ENCODE measurements at regions not wholly inside any gene's neighbourhood (a gene's known extent, or its start where the extent isn't known, plus 50 kb on each side); places are given as distances from the start of the nearest gene placed in this dataset.

GRCh38 chr2:2491964-2492363 is 160.9 kb upstream of the MYT1L start:
- TF ChIP-seq CTCF (IDR thresholded peaks at IDR 0.05; ENCODE audit: insufficient read depth in 1 of 2, low read depth in 1 of 2, low read length in 1 of 2, severe bottlenecking in 1 of 2, unreplicated experiment in 1 of 2): no peak
- no peak overlapping the region for H3K4me3 Mint-ChIP-seq (ENCODE audit: unreplicated experiment)
- no peaks in the 10 kb centered on the region for H3K36me3 ChIP-seq (ENCODE audit: control insufficient read depth, insufficient read depth, low read length)
- H3K9me3 Mint-ChIP-seq (ENCODE audit: unreplicated experiment): peaks cover 22% of the 10 kb centered on the region
- no TSS peak for BruUV-seq (replicated peaks)
- no peak overlapping the region for H3K4me3 ChIP-seq (ENCODE audit: low read depth, low read length)
- H3K4me1 ChIP-seq: no peaks in the 10 kb centered on the region
- no peaks in the 10 kb centered on the region for H3K36me3 Mint-ChIP-seq (ENCODE audit: insufficient read depth, unreplicated experiment)
- intact Hi-C loops (cut with micrococcal nuclease; ENCODE audit: unreplicated experiment): no loop called here
- H3K27ac Mint-ChIP-seq (ENCODE audit: unreplicated experiment): no peak overlapping the region
- POLR2A ChIA-PET: no interaction called here
- H3K9me3 ChIP-seq: no peaks in the 10 kb centered on the region
- DNase-seq: no peak
- H3K4me1 Mint-ChIP-seq (ENCODE audit: low read depth, unreplicated experiment): no peaks in the 10 kb centered on the region
- H3K27me3 Mint-ChIP-seq (ENCODE audit: insufficient read depth, unreplicated experiment): peaks cover 6% of the 10 kb centered on the region
- H3K27me3 ChIP-seq (replicated peaks; ENCODE audit: control insufficient read depth, insufficient read depth, low read length): no peaks in the 10 kb centered on the region
- CTCF ChIA-PET: no interaction called here

- no peaks in the 10 kb centered on the region for H3K36me3 Mint-ChIP-seq (ENCODE audit: insufficient read depth, unreplicated experiment)
- Histone ChIP-seq H3K4me1 (no peaks in the 10 kb centered on the region), H3K9me3 (no peaks in the 10 kb centered on the region), H3K27me3 (replicated peaks; ENCODE audit: control insufficient read depth, insufficient read depth, low read length) (no peaks in the 10 kb centered on the region), H3K36me3 (ENCODE audit: control insufficient read depth, insufficient read depth, low read length) (no peaks in the 10 kb centered on the region), H3K4me3 (ENCODE audit: low read depth, low read length) (no peak overlapping the region)
- H3K4me1 Mint-ChIP-seq (ENCODE audit: low read depth, unreplicated experiment): no peaks in the 10 kb centered on the region
- no peak for TF ChIP-seq CTCF (IDR thresholded peaks at IDR 0.05; ENCODE audit: insufficient read depth in 1 of 2, low read depth in 1 of 2, low read length in 1 of 2, severe bottlenecking in 1 of 2, unreplicated experiment in 1 of 2)
- BruUV-seq (replicated peaks): no TSS peak
- no peak for DNase-seq
- POLR2A ChIA-PET: no interaction called here
- intact Hi-C loops (cut with micrococcal nuclease; ENCODE audit: unreplicated experiment): no loop called here
- no peak overlapping the region for H3K27ac Mint-ChIP-seq (ENCODE audit: unreplicated experiment)
- CTCF ChIA-PET: no interaction called here
- H3K4me3 Mint-ChIP-seq (ENCODE audit: unreplicated experiment): no peak overlapping the region
- no peaks in the 10 kb centered on the region for H3K27me3 Mint-ChIP-seq (ENCODE audit: insufficient read depth, unreplicated experiment)
- H3K9me3 Mint-ChIP-seq (ENCODE audit: unreplicated experiment): peaks cover 10% of the 10 kb centered on the region
Observed at GRCh38 chr2:2484301-2484700, 153.2 kb upstream of the MYT1L start.

GRCh38 chr2:2482851-2483250 is 151.8 kb upstream of the MYT1L start:
- Histone ChIP-seq H3K4me1 (no peaks in the 10 kb centered on the region), H3K4me3 (ENCODE audit: low read depth, low read length) (no peak overlapping the region), H3K9me3 (no peaks in the 10 kb centered on the region), H3K36me3 (ENCODE audit: control insufficient read depth, insufficient read depth, low read length) (no peaks in the 10 kb centered on the region), H3K27me3 (replicated peaks; ENCODE audit: control insufficient read depth, insufficient read depth, low read length) (no peaks in the 10 kb centered on the region)
- H3K36me3 Mint-ChIP-seq (ENCODE audit: insufficient read depth, unreplicated experiment): no peaks in the 10 kb centered on the region
- intact Hi-C loops (cut with micrococcal nuclease; ENCODE audit: unreplicated experiment): no loop called here
- H3K9me3 Mint-ChIP-seq (ENCODE audit: unreplicated experiment): peaks cover 10% of the 10 kb centered on the region
- DNase-seq: no peak
- no peaks in the 10 kb centered on the region for H3K27me3 Mint-ChIP-seq (ENCODE audit: insufficient read depth, unreplicated experiment)
- BruUV-seq (replicated peaks): no TSS peak
- ChIA-PET POLR2A (no interaction called here), CTCF (no interaction called here)
- H3K4me1 Mint-ChIP-seq (ENCODE audit: low read depth, unreplicated experiment): no peaks in the 10 kb centered on the region
- H3K27ac Mint-ChIP-seq (ENCODE audit: unreplicated experiment): no peak overlapping the region
- TF ChIP-seq CTCF (IDR thresholded peaks at IDR 0.05; ENCODE audit: insufficient read depth in 1 of 2, low read depth in 1 of 2, low read length in 1 of 2, severe bottlenecking in 1 of 2, unreplicated experiment in 1 of 2): no peak
- no peak overlapping the region for H3K4me3 Mint-ChIP-seq (ENCODE audit: unreplicated experiment)

Measured in Caco-2 (cell line).